Lung (tissue), 11 donors: ENCODE measurements at regions not wholly inside any gene's neighbourhood (a gene's known extent, or its start where the extent isn't known, plus 50 kb on each side); places are given as distances from the start of the nearest gene placed in this dataset.

Experiments
- ATAC-seq: fragments of 200-7000 bp; cut with Tn5 transposase; one replicate; pipeline ENCODE4 v1.9.1; 2020; ENCODE audit warnings: moderate number of reproducible peaks; ENCODE audit not compliant: insufficient read depth, low FRiP score
- DNase-seq, 3 donors: peaks; one replicate each; pipeline ENCODE4 v3.0.0-alpha.2; 2013 to 2017
- H3K27ac ChIP-seq, 2 donors: one replicate each; pipeline ENCODE4 v1.5.1; 2013; ENCODE audit warnings: mild to moderate bottlenecking in 2 of 2, moderate library complexity in 2 of 2, control low read depth in 1 of 2, inconsistent platforms in 1 of 2, low read depth in 1 of 2, low read length in 1 of 2
- H3K27me3 ChIP-seq, 3 donors: one replicate each; pipeline ENCODE4 v1.5.1; 2013; ENCODE audit warnings: low read length in 2 of 3; ENCODE audit not compliant: control insufficient read depth in 3 of 3, insufficient read depth in 3 of 3
- H3K36me3 ChIP-seq, 4 donors: one replicate each; pipeline ENCODE4 v1.5.1; 2013; ENCODE audit warnings: low read length in 4 of 4, mild to moderate bottlenecking in 1 of 4, moderate library complexity in 1 of 4; ENCODE audit not compliant: control insufficient read depth in 4 of 4, insufficient read depth in 4 of 4
- H3K4me1 ChIP-seq, 5 donors: one replicate each; pipeline ENCODE4 v1.5.1; 2013; ENCODE audit warnings: low read length in 5 of 5, mild to moderate bottlenecking in 2 of 5, moderate library complexity in 1 of 5; ENCODE audit not compliant: control insufficient read depth in 5 of 5, insufficient read depth in 5 of 5
- H3K4me3 ChIP-seq: one replicate; pipeline ENCODE4 v1.5.1; 2013; ENCODE audit warnings: mild to moderate bottlenecking, control low read depth, moderate library complexity
- H3K9ac ChIP-seq, 2 donors: one replicate each; pipeline ENCODE4 v1.5.1; 2013; ENCODE audit warnings: low read length in 2 of 2, control low read depth in 1 of 2; ENCODE audit not compliant: insufficient read depth in 1 of 2
- H3K9me3 ChIP-seq, 4 donors: one replicate each; pipeline ENCODE4 v1.5.1; 2013; ENCODE audit warnings: low read length in 3 of 4, mild to moderate bottlenecking in 1 of 4, moderate library complexity in 1 of 4; ENCODE audit not compliant: control insufficient read depth in 4 of 4, insufficient read depth in 3 of 4
- CTCF ChIP-seq: IDR thresholded peaks from 2 replicates; pipeline ENCODE4 v1.5.1; 2012; ENCODE audit warnings: mild to moderate bottlenecking; ENCODE audit errors: control extremely low read depth, extremely low read depth
- WGBS, 2 donors: extraction: QIAGEN DNeasy Blood & Tissue Kit; methylation state at CpG; one replicate each; pipeline ENCODE4 v1.1.7; 2013; 5-methylcytosine and 5-hydroxymethylcytosine counted together
- donor health status: control.
- donor health status: control.
- donor health status: Bipolar disorder and iron deficiency.
- donor health status: healthy.
- donor health status: DM: yes; HTN: yes; CAD: no.

GRCh38 chr21:32916522-32917099 lies 109.1 kb upstream of the OLIG2 start:
- 62 to 75% methylated on average over 2 of the region's 2 CpGs for WGBS, 2 donors
- ATAC-seq: no peak
- no peaks in the 10 kb centered on the region for H3K27me3 ChIP-seq

GRCh38 chr21:32917362-32918135 lies 108.2 kb upstream of the OLIG2 start:
- DNase-seq: peak; percentile 69 to 84 (median 71)
- Histone ChIP-seq H3K27ac (no peak overlapping the region), H3K27me3 (no peaks in the 10 kb centered on the region), H3K9ac (no peak overlapping the region), H3K4me3 (no peak overlapping the region), H3K9me3 (peaks cover 0 to 6% (median 0%) of the 10 kb centered on the region in 4 donors), H3K36me3 (no peaks in the 10 kb centered on the region), H3K4me1 (peaks cover 0 to 28% (median 0%) of the 10 kb centered on the region in 5 donors)
- WGBS, 2 donors: 63 to 81% methylated on average over 10 of the region's 10 CpGs
- ATAC-seq: no peak
- TF ChIP-seq CTCF: no peak

More at GRCh38 chr21:32916522-32917099, 109.1 kb upstream of the OLIG2 start:
- Histone ChIP-seq H3K9me3 (peaks cover 0 to 6% (median 0%) of the 10 kb centered on the region in 4 donors), H3K27ac (no peak overlapping the region), H3K4me1 (peaks cover 0 to 28% (median 0%) of the 10 kb centered on the region in 5 donors), H3K4me3 (no peak overlapping the region), H3K36me3 (no peaks in the 10 kb centered on the region), H3K9ac (no peak overlapping the region)
- no peak for TF ChIP-seq CTCF
- DNase-seq: no peak

GRCh38 chr21:32918478-32919120 lies 107.1 kb upstream of the OLIG2 start:
- 91 to 94% methylated on average over 11 of the region's 11 CpGs for WGBS, 2 donors
- no peak for TF ChIP-seq CTCF
- Histone ChIP-seq H3K9me3 (peaks cover 0 to 6% (median 0%) of the 10 kb centered on the region in 4 donors), H3K4me1 (peaks cover 0 to 28% (median 0%) of the 10 kb centered on the region in 5 donors), H3K27me3 (no peaks in the 10 kb centered on the region), H3K4me3 (no peak overlapping the region), H3K27ac (no peak overlapping the region), H3K9ac (no peak overlapping the region), H3K36me3 (no peaks in the 10 kb centered on the region)
- DNase-seq (no peak), ATAC-seq (no peak)
